SU-DHL-6 (cell line): ENCODE measurements at regions not wholly inside any gene's neighbourhood (a gene's known extent, or its start where the extent isn't known, plus 50 kb on each side); places are given as distances from the start of the nearest gene placed in this dataset.

ENCODE experiments used
- EZH2phosphoT487 ChIP-seq: fragments of 200-600 bp; sonication (generic), shearing (Covaris generic); conservative IDR thresholded peaks from 2 replicates; pipeline ENCODE4 v1.6.1; 2018; ENCODE audit warnings: mild to moderate bottlenecking, antibody characterized with exemption, low read length, moderate library complexity, mixed read lengths
- TF ChIP-seq, protein P1 (sequence below): fragments of 200-600 bp; sonication (generic); IDR thresholded peaks from one replicate; pipeline ENCODE4 v1.5.1; 2017; ENCODE audit warnings: antibody characterized with exemption, mild to moderate bottlenecking, low read length, moderate library complexity; ENCODE audit not compliant: insufficient read depth, poor library complexity, severe bottlenecking

DNA sequence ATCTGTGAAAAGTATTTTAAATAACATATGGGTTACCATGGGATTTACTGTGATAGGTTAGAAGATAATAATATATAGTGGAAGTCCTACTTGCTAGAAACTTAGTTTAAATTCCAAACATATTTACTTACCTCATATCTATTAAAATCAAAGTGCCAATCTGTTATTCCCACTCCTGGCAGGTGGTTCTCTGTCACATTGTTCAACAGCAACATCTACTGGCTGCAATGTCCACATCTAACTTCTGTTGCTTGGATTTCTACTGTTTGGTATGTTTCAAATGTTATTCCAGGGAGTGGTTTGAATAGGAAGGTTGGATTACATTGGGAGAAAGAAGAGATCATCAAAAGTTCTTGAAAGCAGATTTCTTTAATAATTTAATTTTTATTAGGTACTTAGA is 122.5 kb upstream of the NCAM2 start:
- TF ChIP-seq, protein P1, sequence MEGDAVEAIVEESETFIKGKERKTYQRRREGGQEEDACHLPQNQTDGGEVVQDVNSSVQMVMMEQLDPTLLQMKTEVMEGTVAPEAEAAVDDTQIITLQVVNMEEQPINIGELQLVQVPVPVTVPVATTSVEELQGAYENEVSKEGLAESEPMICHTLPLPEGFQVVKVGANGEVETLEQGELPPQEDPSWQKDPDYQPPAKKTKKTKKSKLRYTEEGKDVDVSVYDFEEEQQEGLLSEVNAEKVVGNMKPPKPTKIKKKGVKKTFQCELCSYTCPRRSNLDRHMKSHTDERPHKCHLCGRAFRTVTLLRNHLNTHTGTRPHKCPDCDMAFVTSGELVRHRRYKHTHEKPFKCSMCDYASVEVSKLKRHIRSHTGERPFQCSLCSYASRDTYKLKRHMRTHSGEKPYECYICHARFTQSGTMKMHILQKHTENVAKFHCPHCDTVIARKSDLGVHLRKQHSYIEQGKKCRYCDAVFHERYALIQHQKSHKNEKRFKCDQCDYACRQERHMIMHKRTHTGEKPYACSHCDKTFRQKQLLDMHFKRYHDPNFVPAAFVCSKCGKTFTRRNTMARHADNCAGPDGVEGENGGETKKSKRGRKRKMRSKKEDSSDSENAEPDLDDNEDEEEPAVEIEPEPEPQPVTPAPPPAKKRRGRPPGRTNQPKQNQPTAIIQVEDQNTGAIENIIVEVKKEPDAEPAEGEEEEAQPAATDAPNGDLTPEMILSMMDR, result no peak
- no peak for TF ChIP-seq EZH2phosphoT487
